ENCODE measurements at regions not wholly inside any gene's neighbourhood (a gene's known extent, or its start where the extent isn't known, plus 50 kb on each side); places are given as distances from the start of the nearest gene placed in this dataset.

DNA sequence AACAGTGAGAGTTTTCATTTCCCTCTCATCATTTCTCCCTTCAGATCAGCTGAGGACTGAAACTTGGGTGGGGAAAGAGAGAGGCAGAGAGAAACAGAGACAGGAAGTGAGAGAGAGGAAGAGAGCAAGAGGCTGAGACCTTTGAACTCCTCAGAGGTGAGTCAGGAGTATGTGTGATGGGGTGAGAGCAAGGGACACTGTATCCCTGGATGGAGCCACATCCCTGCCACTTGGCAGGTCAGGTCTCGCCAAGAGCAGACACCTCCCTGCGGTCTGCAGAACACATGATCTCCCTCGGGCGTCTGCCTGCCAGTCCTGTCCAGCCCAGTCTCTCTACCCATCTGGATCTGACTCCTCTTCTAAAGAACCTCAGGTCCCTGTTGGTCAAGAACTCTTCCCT is 62.7 kb upstream of the SYNDIG1 start:
- Histone ChIP-seq H3K4me3 (ENCODE audit: low read length) (no peak overlapping the region), H3K27me3 (ENCODE audit: low read length) (peaks cover 24% of the 10 kb centered on the region), H3K9me2 (replicated peaks; ENCODE audit: low read length) (no peaks in the 10 kb centered on the region), H3K4me1 (ENCODE audit: insufficient read depth, low read length) (no peaks in the 10 kb centered on the region), H3K9ac (ENCODE audit: low read length) (no peak overlapping the region), H3K27ac (ENCODE audit: low read length) (no peak overlapping the region), H4K20me1 (ENCODE audit: low read length) (no peaks in the 10 kb centered on the region), H3K4me2 (ENCODE audit: low read length) (no peak overlapping the region), H3K79me2 (ENCODE audit: low read length) (no peaks in the 10 kb centered on the region), H2AFZ (ENCODE audit: low read length) (no peak overlapping the region), H3K9me3 (ENCODE audit: low read length) (no peaks in the 10 kb centered on the region), H3K36me3 (ENCODE audit: low read depth, low read length) (no peaks in the 10 kb centered on the region), H3F3A (ENCODE audit: low read length, unreplicated experiment) (no peaks in the 10 kb centered on the region)
- ChIA-PET CTCF (interaction anchor here (0.7 kb wide), 1 partner anchor 1555 kb away, joined by 3 read pairs; no protein-coding TSS in a partner anchor), POLR2A (ENCODE audit: unreplicated experiment) (no interaction called here)
- ATAC-seq (no peak), DNase-seq (no peak)
- TF ChIP-seq EZH2 (IDR thresholded peaks at IDR 0.05; ENCODE audit: low read length, unreplicated experiment) = no peak
- TF ChIP-seq EZH2phosphoT487 (IDR thresholded peaks at IDR 0.05; ENCODE audit: borderline replicate concordance, low read length) = no peak
- TF ChIP-seq, protein P1, sequence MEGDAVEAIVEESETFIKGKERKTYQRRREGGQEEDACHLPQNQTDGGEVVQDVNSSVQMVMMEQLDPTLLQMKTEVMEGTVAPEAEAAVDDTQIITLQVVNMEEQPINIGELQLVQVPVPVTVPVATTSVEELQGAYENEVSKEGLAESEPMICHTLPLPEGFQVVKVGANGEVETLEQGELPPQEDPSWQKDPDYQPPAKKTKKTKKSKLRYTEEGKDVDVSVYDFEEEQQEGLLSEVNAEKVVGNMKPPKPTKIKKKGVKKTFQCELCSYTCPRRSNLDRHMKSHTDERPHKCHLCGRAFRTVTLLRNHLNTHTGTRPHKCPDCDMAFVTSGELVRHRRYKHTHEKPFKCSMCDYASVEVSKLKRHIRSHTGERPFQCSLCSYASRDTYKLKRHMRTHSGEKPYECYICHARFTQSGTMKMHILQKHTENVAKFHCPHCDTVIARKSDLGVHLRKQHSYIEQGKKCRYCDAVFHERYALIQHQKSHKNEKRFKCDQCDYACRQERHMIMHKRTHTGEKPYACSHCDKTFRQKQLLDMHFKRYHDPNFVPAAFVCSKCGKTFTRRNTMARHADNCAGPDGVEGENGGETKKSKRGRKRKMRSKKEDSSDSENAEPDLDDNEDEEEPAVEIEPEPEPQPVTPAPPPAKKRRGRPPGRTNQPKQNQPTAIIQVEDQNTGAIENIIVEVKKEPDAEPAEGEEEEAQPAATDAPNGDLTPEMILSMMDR (conservative IDR thresholded peaks at IDR 0.05; ENCODE audit: low read depth, low read length) = no peak
- BruUV-seq (replicated peaks) = no TSS peak
- intact Hi-C loops (cut with micrococcal nuclease) = no loop called here

DNA sequence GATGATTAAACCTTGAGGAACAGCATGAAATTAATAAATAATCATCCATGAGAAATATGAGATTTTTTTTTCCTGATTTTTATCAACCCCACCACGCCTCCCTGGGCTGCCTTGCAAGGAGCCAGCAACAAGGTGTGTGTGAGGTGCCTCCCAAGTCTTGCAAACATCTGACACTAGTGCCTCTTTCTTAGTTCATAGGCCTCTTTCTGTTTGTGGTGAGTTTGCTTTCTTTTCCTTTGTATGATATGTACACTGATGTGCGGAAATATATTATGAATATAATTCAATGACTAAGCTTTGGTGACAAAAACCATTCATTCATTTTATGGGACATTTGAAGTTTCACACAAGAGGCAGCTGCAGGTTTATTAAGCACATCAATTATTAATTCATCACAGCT is 63.2 kb upstream of the SYNDIG1 start:
- DNase-seq (no peak), ATAC-seq (no peak)
- no peaks in the 10 kb centered on the region for H3K36me3 ChIP-seq (ENCODE audit: low read depth, low read length)
- no peaks in the 10 kb centered on the region for H3K4me1 ChIP-seq (ENCODE audit: insufficient read depth, low read length)
- H2AFZ ChIP-seq (ENCODE audit: low read length) = no peak overlapping the region
- H3K79me2 ChIP-seq (ENCODE audit: low read length) = no peaks in the 10 kb centered on the region
- H3K27me3 ChIP-seq (ENCODE audit: low read length) = peaks cover 19% of the 10 kb centered on the region
- no TSS peak for BruUV-seq (replicated peaks)
- H3K27ac ChIP-seq (ENCODE audit: low read length) = no peak overlapping the region
- H3K4me3 ChIP-seq (ENCODE audit: low read length) = no peak overlapping the region
- H3K9me2 ChIP-seq (replicated peaks; ENCODE audit: low read length) = no peaks in the 10 kb centered on the region
- H4K20me1 ChIP-seq (ENCODE audit: low read length) = no peaks in the 10 kb centered on the region
- POLR2A ChIA-PET (ENCODE audit: unreplicated experiment) = no interaction called here
- H3K4me2 ChIP-seq (ENCODE audit: low read length) = no peak overlapping the region
- H3K9ac ChIP-seq (ENCODE audit: low read length) = no peak overlapping the region
- CTCF ChIA-PET = no interaction called here
- intact Hi-C loops (cut with micrococcal nuclease) = no loop called here
- no peaks in the 10 kb centered on the region for H3F3A ChIP-seq (ENCODE audit: low read length, unreplicated experiment)
- TF ChIP-seq, protein P1 (conservative IDR thresholded peaks at IDR 0.05; ENCODE audit: low read depth, low read length) = no peak
- TF ChIP-seq EZH2phosphoT487 (IDR thresholded peaks at IDR 0.05; ENCODE audit: borderline replicate concordance, low read length) (no peak), EZH2 (IDR thresholded peaks at IDR 0.05; ENCODE audit: low read length, unreplicated experiment) (no peak)
- no peaks in the 10 kb centered on the region for H3K9me3 ChIP-seq (ENCODE audit: low read length)

DNA sequence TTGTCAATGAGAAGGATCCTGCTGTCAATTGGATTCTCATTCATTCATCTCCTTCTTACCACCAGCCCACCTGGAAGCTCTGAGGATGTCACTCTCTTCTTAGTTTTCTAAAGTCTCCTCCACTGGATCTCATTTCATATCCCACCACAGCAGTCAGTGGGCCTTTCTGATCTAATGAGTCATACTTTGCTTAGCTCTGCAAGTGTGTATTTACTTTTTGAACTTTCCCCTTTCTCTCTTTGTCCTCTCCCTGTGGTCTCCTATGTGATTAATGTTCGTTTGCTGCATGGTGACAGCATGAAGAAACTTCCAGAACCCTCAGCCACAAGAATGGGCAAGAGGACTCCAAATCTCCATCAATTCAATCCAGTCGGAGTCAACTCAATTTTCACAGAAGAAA is 63.6 kb upstream of the SYNDIG1 start:
- no TSS peak for BruUV-seq (replicated peaks)
- Histone ChIP-seq H2AFZ (ENCODE audit: low read length) (no peak overlapping the region), H3K4me3 (ENCODE audit: low read length) (no peak overlapping the region), H3K4me1 (ENCODE audit: insufficient read depth, low read length) (no peaks in the 10 kb centered on the region), H3K9ac (ENCODE audit: low read length) (no peak overlapping the region), H3K36me3 (ENCODE audit: low read depth, low read length) (no peaks in the 10 kb centered on the region), H3K4me2 (ENCODE audit: low read length) (no peak overlapping the region), H3F3A (ENCODE audit: low read length, unreplicated experiment) (no peaks in the 10 kb centered on the region), H4K20me1 (ENCODE audit: low read length) (no peaks in the 10 kb centered on the region), H3K27ac (ENCODE audit: low read length) (no peak overlapping the region), H3K27me3 (ENCODE audit: low read length) (peaks cover 18% of the 10 kb centered on the region), H3K9me2 (replicated peaks; ENCODE audit: low read length) (no peaks in the 10 kb centered on the region), H3K79me2 (ENCODE audit: low read length) (no peaks in the 10 kb centered on the region), H3K9me3 (ENCODE audit: low read length) (no peaks in the 10 kb centered on the region)
- ATAC-seq (no peak), DNase-seq (no peak)
- ChIA-PET POLR2A (ENCODE audit: unreplicated experiment) (no interaction called here), CTCF (no interaction called here)
- TF ChIP-seq EZH2phosphoT487 (IDR thresholded peaks at IDR 0.05; ENCODE audit: borderline replicate concordance, low read length) (no peak), EZH2 (IDR thresholded peaks at IDR 0.05; ENCODE audit: low read length, unreplicated experiment) (no peak)
- TF ChIP-seq, protein P1 (conservative IDR thresholded peaks at IDR 0.05; ENCODE audit: low read depth, low read length) = no peak
- intact Hi-C loops (cut with micrococcal nuclease) = no loop called here
